H9 (cell line): ENCODE measurements at regions not wholly inside any gene's neighbourhood (a gene's known extent, or its start where the extent isn't known, plus 50 kb on each side); places are given as distances from the start of the nearest gene placed in this dataset.

Experiments
- DNase-seq: peaks from one replicate; pipeline ENCODE4 v3.0.0-alpha.2; 2017
- H2AFZ ChIP-seq: one replicate; pipeline ENCODE4 v1.6.1; 2013; ENCODE audit warnings: mild to moderate bottlenecking, low read length, control low read depth, moderate library complexity
- H2AK5ac ChIP-seq: 2 replicates; pipeline ENCODE4 v1.6.1; 2013; ENCODE audit warnings: low read length, control low read depth, mixed read lengths; ENCODE audit not compliant: insufficient read length
- H2BK120ac ChIP-seq: one replicate; pipeline ENCODE4 v1.6.1; 2013; ENCODE audit warnings: low read depth, mild to moderate bottlenecking, low read length, control low read depth, inconsistent platforms; ENCODE audit not compliant: poor library complexity, severe bottlenecking
- H2BK12ac ChIP-seq: 2 replicates; pipeline ENCODE4 v1.6.1; 2013; ENCODE audit warnings: low read length, control low read depth, mixed read lengths, low read depth; ENCODE audit not compliant: insufficient read length
- H2BK15ac ChIP-seq: 2 replicates; pipeline ENCODE4 v1.6.1; 2013; ENCODE audit warnings: low read depth, low read length, control low read depth
- H2BK20ac ChIP-seq: one replicate; pipeline ENCODE4 v1.6.1; 2013; ENCODE audit warnings: low read depth, mild to moderate bottlenecking, low read length, control low read depth, inconsistent platforms; ENCODE audit not compliant: poor library complexity, severe bottlenecking
- H2BK5ac ChIP-seq: 2 replicates; pipeline ENCODE4 v1.6.1; 2013; ENCODE audit warnings: low read length, control low read depth, mixed read lengths; ENCODE audit not compliant: insufficient read length
- H3K14ac ChIP-seq: 2 replicates; pipeline ENCODE4 v1.6.1; 2013; ENCODE audit warnings: low read length, control low read depth; ENCODE audit not compliant: insufficient read depth
- H3K18ac ChIP-seq: 2 replicates; pipeline ENCODE4 v1.6.1; 2013; ENCODE audit warnings: low read depth, mild to moderate bottlenecking, mixed read lengths, low read length, control low read depth; ENCODE audit not compliant: insufficient read length
- H3K23ac ChIP-seq: 2 replicates; pipeline ENCODE4 v1.6.1; 2013; ENCODE audit warnings: low read length, control low read depth, mixed read lengths, low read depth; ENCODE audit not compliant: insufficient read length
- H3K23me2 ChIP-seq: 2 replicates; pipeline ENCODE4 v1.6.1; 2013; ENCODE audit warnings: low read depth, mild to moderate bottlenecking, mixed read lengths, low read length, control low read depth; ENCODE audit not compliant: insufficient read length, poor library complexity, severe bottlenecking
- H3K27ac ChIP-seq: 2 replicates; pipeline ENCODE4 v1.5.1; 2013; ENCODE audit warnings: low read length, control low read depth, mixed read lengths, low read depth; ENCODE audit not compliant: insufficient read length
- H3K27me3 ChIP-seq: 2 replicates; pipeline ENCODE4 v1.6.1; 2013; ENCODE audit warnings: low read length, control low read depth, inconsistent platforms; ENCODE audit not compliant: insufficient read depth
- H3K4ac ChIP-seq: 2 replicates; pipeline ENCODE4 v1.6.1; 2013; ENCODE audit warnings: low read depth, mild to moderate bottlenecking, control low read depth, inconsistent platforms, low read length, moderate library complexity
- H3K4me1 ChIP-seq: 2 replicates; pipeline ENCODE4 v1.6.1; 2013; ENCODE audit warnings: low read length, control low read depth, inconsistent platforms; ENCODE audit not compliant: insufficient read depth
- H3K4me2 ChIP-seq: 2 replicates; pipeline ENCODE4 v1.6.1; 2013; ENCODE audit warnings: low read length, control low read depth, mixed read lengths; ENCODE audit not compliant: insufficient read length, insufficient read depth
- H3K56ac ChIP-seq: 2 replicates; pipeline ENCODE4 v1.6.1; 2013; ENCODE audit warnings: low read depth, mild to moderate bottlenecking, mixed read lengths, low read length, control low read depth; ENCODE audit not compliant: insufficient read length
- H3K79me1 ChIP-seq: 2 replicates; pipeline ENCODE4 v1.6.1; 2013; ENCODE audit warnings: low read depth, mild to moderate bottlenecking, moderate library complexity, low read length, control low read depth, inconsistent platforms; ENCODE audit not compliant: insufficient read depth, poor library complexity, severe bottlenecking
- H3K79me2 ChIP-seq: 2 replicates; pipeline ENCODE4 v1.6.1; 2013; ENCODE audit warnings: low read length, control low read depth, inconsistent platforms; ENCODE audit not compliant: insufficient read depth
- H3K9ac ChIP-seq: 2 replicates; pipeline ENCODE4 v1.6.1; 2013; ENCODE audit warnings: low read length, control low read depth, mixed read lengths; ENCODE audit not compliant: insufficient read length; ENCODE audit errors: extremely low read depth
- H3K9me3 ChIP-seq: one replicate; pipeline ENCODE4 v1.6.1; 2013; ENCODE audit warnings: low read depth, low read length, inconsistent platforms; ENCODE audit not compliant: control insufficient read depth
- H3T11ph ChIP-seq: one replicate; pipeline ENCODE4 v1.6.1; 2013; ENCODE audit warnings: mild to moderate bottlenecking, low read length, control low read depth, inconsistent platforms
- H4K20me1 ChIP-seq: one replicate; pipeline ENCODE4 v1.6.1; 2013; ENCODE audit not compliant: control insufficient read depth, insufficient read length, insufficient read depth
- H4K5ac ChIP-seq: 2 replicates; pipeline ENCODE4 v1.6.1; 2013; ENCODE audit warnings: low read depth, mild to moderate bottlenecking, mixed read lengths, low read length, control low read depth; ENCODE audit not compliant: insufficient read length
- H4K8ac ChIP-seq: replicated peaks from 2 replicates; pipeline ENCODE4 v1.6.1; 2013; ENCODE audit warnings: low read length, control low read depth, mixed read lengths, low read depth; ENCODE audit not compliant: insufficient read length
- H4K91ac ChIP-seq: 2 replicates; pipeline ENCODE4 v1.6.1; 2013; ENCODE audit warnings: low read depth, mild to moderate bottlenecking, moderate library complexity, mixed read lengths, low read length, control low read depth; ENCODE audit not compliant: insufficient read length
- H3K27ac Mint-ChIP-seq, 3 experiments: 2 replicates in 2 of 3; 3 replicates in 1 of 3; pipeline ENCODE4 v1.8.0; 2020 to 2021; ENCODE audit warnings: mixed read lengths in 3 of 3, mild to moderate bottlenecking in 1 of 3, moderate library complexity in 1 of 3
- H3K27me3 Mint-ChIP-seq: 2 replicates; pipeline ENCODE4 v1.8.0; 2021; ENCODE audit warnings: low read depth, mild to moderate bottlenecking, moderate library complexity, mixed read lengths
- H3K36me3 Mint-ChIP-seq, 3 experiments: 2 replicates in 2 of 3; 3 replicates in 1 of 3; pipeline ENCODE4 v1.8.0; 2020 to 2021; ENCODE audit warnings: low read depth in 3 of 3, mixed read lengths in 3 of 3; ENCODE audit not compliant: insufficient read depth in 1 of 3
- H3K4me1 Mint-ChIP-seq, 2 experiments: 2 replicates each; pipeline ENCODE4 v1.8.0; 2020; ENCODE audit warnings: mixed read lengths in 2 of 2
- H3K4me3 Mint-ChIP-seq, 2 experiments: 2 replicates in 1 of 2; 3 replicates in 1 of 2; pipeline ENCODE4 v1.8.0; 2020 to 2021; ENCODE audit warnings: mild to moderate bottlenecking in 2 of 2, mixed read lengths in 2 of 2, moderate library complexity in 1 of 2
- H3K9me3 Mint-ChIP-seq, 2 experiments: 2 replicates in 1 of 2; 3 replicates in 1 of 2; pipeline ENCODE4 v1.8.0; 2020; ENCODE audit warnings: mild to moderate bottlenecking in 2 of 2, mixed read lengths in 2 of 2, moderate library complexity in 1 of 2
- CTCF ChIP-seq: fragments of 200-600 bp; sonication (generic); conservative IDR thresholded peaks from 3 replicates; pipeline ENCODE4 v1.8.0; 2021; ENCODE audit warnings: antibody characterized with exemption, mild to moderate bottlenecking
- WGBS: extraction: QIAGEN DNeasy Blood & Tissue Kit; methylation state at CpG from one replicate; pipeline ENCODE4 v1.1.7; 2013; ENCODE audit warnings: missing lambda C conversion rate, low lambda C conversion rate, mixed read lengths; ENCODE audit not compliant: insufficient read length; ENCODE audit errors: extremely low coverage; 5-methylcytosine and 5-hydroxymethylcytosine counted together

- no peak overlapping the region for H3K23ac ChIP-seq
- peaks cover 5 to 7% of the 10 kb centered on the region in 2 experiments; a peak in 2 of 4 replicates for H3K4me1 Mint-ChIP-seq
- H3K79me1 ChIP-seq = no peaks in the 10 kb centered on the region
- peaks cover 27 to 45% (median 28%) of the 10 kb centered on the region in 3 experiments for H3K36me3 Mint-ChIP-seq
- no peaks in the 10 kb centered on the region for H3K4me1 ChIP-seq
- no peak for DNase-seq
- H3K9ac ChIP-seq = no peak overlapping the region
- H3K18ac ChIP-seq = no peak overlapping the region
- no peak overlapping the region for H3K14ac ChIP-seq
- no peak overlapping the region for H2BK15ac ChIP-seq
- WGBS = no CpG with 5 or more reads among the region's 2 CpGs
- H4K91ac ChIP-seq = no peak overlapping the region
- no peak overlapping the region for H2AFZ ChIP-seq
- no peaks in the 10 kb centered on the region for H3K27me3 ChIP-seq
- H4K8ac ChIP-seq = no peak overlapping the region
- H2BK5ac ChIP-seq = no peak overlapping the region
- H3K27ac Mint-ChIP-seq = no peak overlapping the region
- no peaks in the 10 kb centered on the region for H3K79me2 ChIP-seq
- no peak overlapping the region for H3K4me2 ChIP-seq
- H2BK120ac ChIP-seq = no peak overlapping the region
- no peak overlapping the region for H3T11ph ChIP-seq
- no peak for TF ChIP-seq CTCF
- H2AK5ac ChIP-seq = no peak overlapping the region
- no peaks in the 10 kb centered on the region for H3K9me3 ChIP-seq
- no peak overlapping the region for H2BK20ac ChIP-seq
- H3K56ac ChIP-seq = no peak overlapping the region
- H3K27me3 Mint-ChIP-seq = no peaks in the 10 kb centered on the region
- no peaks in the 10 kb centered on the region for H4K20me1 ChIP-seq
- H3K23me2 ChIP-seq = no peaks in the 10 kb centered on the region
- H4K5ac ChIP-seq = no peak overlapping the region
- H3K9me3 Mint-ChIP-seq = peaks cover 33 to 42% of the 10 kb centered on the region in 2 experiments
- no peak overlapping the region for H2BK12ac ChIP-seq
- no peak overlapping the region for H3K4me3 Mint-ChIP-seq
- H3K4ac ChIP-seq = no peak overlapping the region
- no peak overlapping the region for H3K27ac ChIP-seq
These were observed 413.1 kb upstream of the KIF2B start for GRCh38 chr17:53409588-53409987.
